SK-N-SH (cell line): ENCODE measurements at regions not wholly inside any gene's neighbourhood (a gene's known extent, or its start where the extent isn't known, plus 50 kb on each side); places are given as distances from the start of the nearest gene placed in this dataset.

Experiments
- CTCF ChIA-PET: fragments of 300-600, 350-600 bp; formaldehyde crosslinking; extraction: SDS; loops from one replicate; lab custom pipeline; 2021; lab: Yijun Ruan, JAX
- POLR2A ChIA-PET: fragments of 350-600 bp; sonication (Branson Sonifier 250); formaldehyde crosslinking; extraction: SDS; loops from one replicate; lab custom pipeline; 2020; ENCODE audit warnings: antibody characterized with exemption, inconsistent platforms; lab: Yijun Ruan, JAX
- DNase-seq: peaks from one replicate; pipeline ENCODE4 v3.0.0; 2012
- H2AFZ ChIP-seq: fragments of 200-600 bp; sonication (generic); 2 replicates; pipeline ENCODE4 v1.8.1; 2016; ENCODE audit warnings: antibody characterized with exemption, mild to moderate bottlenecking, low read depth
- H3F3A ChIP-seq: fragments of 200-600 bp; sonication (generic); replicated peaks from 2 replicates; pipeline ENCODE3; 2016; ENCODE audit warnings: antibody characterized with exemption, mild to moderate bottlenecking; ENCODE audit not compliant: insufficient read depth
- H3K27ac ChIP-seq, 2 experiments: fragments of 200-500 bp in 1 of 2; fragments of 200-600 bp in 1 of 2; sonication (Bioruptor generic) in 1 of 2; sonication (generic), shearing (Covaris generic) in 1 of 2; 2 replicates each; pipeline versions ENCODE4 v1.5.1 to v1.6.1; 2014 to 2016; ENCODE audit warnings: low read depth in 2 of 2, inconsistent platforms in 1 of 2, low read length in 1 of 2, mild to moderate bottlenecking in 1 of 2, mixed read lengths in 1 of 2
- H3K27me3 ChIP-seq: fragments of 200-600 bp; sonication (generic), shearing (Covaris generic); 2 replicates; pipeline ENCODE4 v1.6.1; 2016; ENCODE audit warnings: mixed run types; ENCODE audit not compliant: insufficient read depth
- H3K36me3 ChIP-seq, 2 experiments: fragments of 200-500 bp in 1 of 2; fragments of 200-600 bp in 1 of 2; sonication (Bioruptor generic) in 1 of 2; sonication (generic) in 1 of 2; replicated peaks in 1 of 2; 2 replicates each; pipeline versions ENCODE3 to v1.5.1; 2014 to 2016; ENCODE audit warnings: low read length in 1 of 2, mild to moderate bottlenecking in 1 of 2; ENCODE audit not compliant: insufficient read depth in 2 of 2, control insufficient read depth in 1 of 2
- H3K4me1 ChIP-seq, 2 experiments: fragments of 200-500 bp in 1 of 2; fragments of 200-600 bp in 1 of 2; sonication (Bioruptor generic) in 1 of 2; sonication (generic), shearing (Covaris generic) in 1 of 2; 2 replicates each; pipeline versions ENCODE4 v1.5.1 to v1.6.1; 2014 to 2016; ENCODE audit warnings: low read depth in 1 of 2, low read length in 1 of 2, mixed run types in 1 of 2; ENCODE audit not compliant: insufficient read depth in 2 of 2, control insufficient read depth in 1 of 2
- H3K4me2 ChIP-seq: fragments of 200-600 bp; sonication (generic), shearing (Covaris generic); 2 replicates; pipeline ENCODE4 v1.6.1; 2017; ENCODE audit warnings: mixed run types
- H3K4me3 ChIP-seq, 2 experiments: fragments of 200-500 bp in 1 of 2; fragments of 200-600 bp in 1 of 2; sonication (Bioruptor generic) in 1 of 2; sonication (generic), shearing (Covaris generic) in 1 of 2; 2 replicates each; pipeline versions ENCODE4 v1.5.1 to v1.8.1; 2014 to 2016; ENCODE audit warnings: low read depth in 2 of 2, inconsistent platforms in 1 of 2, low read length in 1 of 2, mild to moderate bottlenecking in 1 of 2, mixed read lengths in 1 of 2, moderate library complexity in 1 of 2
- H3K79me2 ChIP-seq: fragments of 200-600 bp; sonication (generic); 2 replicates; pipeline ENCODE4 v1.8.1; 2017; ENCODE audit warnings: mild to moderate bottlenecking; ENCODE audit not compliant: insufficient read depth
- H3K9ac ChIP-seq: fragments of 200-600 bp; sonication (generic); 2 replicates; pipeline ENCODE4 v1.6.1; 2017; ENCODE audit warnings: mixed run types
- H3K9me2 ChIP-seq: fragments of 200-600 bp; sonication (generic); 2 replicates; pipeline ENCODE4 v1.6.1; 2017; ENCODE audit warnings: mixed run types
- H3K9me3 ChIP-seq: fragments of 200-600 bp; sonication (generic); 2 replicates; pipeline ENCODE4 v1.6.1; 2017; ENCODE audit warnings: mixed run types, mild to moderate bottlenecking, moderate library complexity
- H4K20me1 ChIP-seq: fragments of 200-600 bp; sonication (generic); 2 replicates; pipeline ENCODE4 v1.6.1; 2017; ENCODE audit warnings: mild to moderate bottlenecking, mixed run types; ENCODE audit not compliant: insufficient read depth
- CHD2 ChIP-seq: fragments of 150-350 bp; IDR thresholded peaks from 2 replicates; pipeline ENCODE4 v1.6.1; 2018; ENCODE audit warnings: low read length; ENCODE audit not compliant: partially characterized antibody
- EP300 ChIP-seq, 2 experiments: IDR thresholded peaks; 2 replicates each; pipeline versions ENCODE4 v1.4.0 to v1.6.1; 2012; ENCODE audit warnings: borderline replicate concordance in 1 of 2, low read depth in 1 of 2, low read length in 1 of 2
- FOXM1 ChIP-seq: IDR thresholded peaks from 2 replicates; pipeline ENCODE4 v1.4.0; 2012; ENCODE audit warnings: low read depth, mild to moderate bottlenecking
- GATA2 ChIP-seq: sonication (generic); formaldehyde crosslinking; IDR thresholded peaks from 2 replicates; pipeline ENCODE4 v1.5.0; 2020; ENCODE audit warnings: mild to moderate bottlenecking, missing genetic modification reagents
- NRF1 ChIP-seq: IDR thresholded peaks from 2 replicates; pipeline ENCODE4 v1.6.1; 2012; ENCODE audit warnings: low read depth, mild to moderate bottlenecking, low read length
- WGBS: methylation state at CpG from one replicate; pipeline ENCODE4 v1.1.6; 2017; ENCODE audit warnings: low lambda C conversion rate; 5-methylcytosine and 5-hydroxymethylcytosine counted together

DNA sequence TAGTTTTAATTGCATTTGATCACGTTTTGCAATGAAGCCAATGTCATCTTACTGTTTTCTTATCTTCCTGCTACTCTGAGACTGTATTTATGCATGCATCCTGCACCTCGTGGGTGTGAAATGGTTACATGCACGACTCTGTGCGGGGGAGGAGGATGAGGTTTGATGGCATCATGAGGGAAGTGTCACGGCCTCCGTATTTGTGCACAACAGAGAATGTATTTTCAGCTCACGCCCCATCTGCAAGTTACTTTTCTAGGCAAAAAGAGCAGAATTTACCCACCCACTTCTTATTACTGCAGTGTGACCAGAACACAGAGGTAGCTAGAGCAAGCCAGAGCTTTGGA lies 145.1 kb downstream of the TDRD15 start:
- H3K9me2 ChIP-seq: no peaks in the 10 kb centered on the region
- H3K79me2 ChIP-seq: no peaks in the 10 kb centered on the region
- no peaks in the 10 kb centered on the region for H3K36me3 ChIP-seq
- CTCF ChIA-PET: interaction anchor here (0.6 to 2.9 kb wide), 7 partner anchors 8 to 137 kb away, joined by 3 to 15 read pairs (median 6); no protein-coding TSS in a partner anchor
- 26% methylated on average over 7 of the region's 7 CpGs for WGBS
- no peaks in the 10 kb centered on the region for H3F3A ChIP-seq
- POLR2A ChIA-PET: no interaction called here
- H3K27me3 ChIP-seq: no peaks in the 10 kb centered on the region
- no peak overlapping the region for H3K9ac ChIP-seq
- no peak for DNase-seq
- no peaks in the 10 kb centered on the region for H4K20me1 ChIP-seq
- H3K4me3 ChIP-seq: no peak overlapping the region
- no peak overlapping the region for H3K4me2 ChIP-seq
- no peaks in the 10 kb centered on the region for H3K9me3 ChIP-seq
- H2AFZ ChIP-seq: no peak overlapping the region
- TF ChIP-seq GATA2 (0 out of 2 replicates have a peak, but pooled peaks have one; percentile 35), NRF1 (no peak), EP300 (IDR thresholded peaks at IDR 0.05; ENCODE audit: borderline replicate concordance in 1 of 2, low read depth in 1 of 2, low read length in 1 of 2) (no peak)
- peaks cover 0 to 62% of the 10 kb centered on the region in 2 experiments; a peak in 2 of 4 replicates for H3K4me1 ChIP-seq
- peak overlapping the region in 1 of 2 experiments; percentile 63; a peak in 1 of 4 replicates for H3K27ac ChIP-seq

DNA sequence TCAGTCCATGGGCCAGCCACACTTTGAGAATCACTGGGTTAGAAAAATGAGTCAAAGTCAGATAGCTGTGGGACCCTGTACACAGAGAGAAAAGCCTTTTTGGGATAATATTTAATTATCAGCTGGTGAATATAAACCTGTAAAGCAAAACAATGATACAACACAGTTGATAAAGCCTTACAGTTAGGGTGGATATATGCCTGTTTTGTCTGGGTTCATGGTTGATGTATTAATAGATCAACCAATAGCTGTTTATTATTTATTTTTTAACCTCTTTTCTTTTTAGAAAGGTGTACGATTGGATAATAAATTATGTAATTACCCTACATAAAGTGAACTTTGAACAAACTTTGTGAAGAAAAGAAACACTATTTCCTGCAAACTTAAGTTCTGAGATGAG lies 145.6 kb downstream of the TDRD15 start:
- H3K9ac ChIP-seq: no peak overlapping the region
- TF ChIP-seq CHD2: no peak
- no peaks in the 10 kb centered on the region for H3K27me3 ChIP-seq
- H3K4me3 ChIP-seq: no peak overlapping the region
- H2AFZ ChIP-seq: no peak overlapping the region
- H3K9me3 ChIP-seq: no peaks in the 10 kb centered on the region
- POLR2A ChIA-PET: interaction anchor here (1.0 to 2.5 kb wide), 2 partner anchors 9 to 13 kb away, joined by 3 to 9 read pairs; no protein-coding TSS in a partner anchor
- H3K27ac ChIP-seq: peak overlapping the region in 1 of 2 experiments; percentile 63; a peak in 1 of 4 replicates
- H3K4me1 ChIP-seq: peaks cover 0 to 62% of the 10 kb centered on the region in 2 experiments; a peak in 2 of 4 replicates
- H3K36me3 ChIP-seq: no peaks in the 10 kb centered on the region
- CTCF ChIA-PET: interaction anchor here (0.6 to 2.9 kb wide), 9 partner anchors 9 to 306 kb away, joined by 3 to 15 read pairs (median 3); no protein-coding TSS in a partner anchor
- no peaks in the 10 kb centered on the region for H3K79me2 ChIP-seq
- 20% methylated on average over 1 of the region's 1 CpG for WGBS
- H3F3A ChIP-seq: no peaks in the 10 kb centered on the region
- no peak for DNase-seq
- no peaks in the 10 kb centered on the region for H3K9me2 ChIP-seq
- no peaks in the 10 kb centered on the region for H4K20me1 ChIP-seq
- no peak overlapping the region for H3K4me2 ChIP-seq

- Histone ChIP-seq H3F3A (no peaks in the 10 kb centered on the region), H3K4me2 (no peak overlapping the region), H3K4me3 (no peak overlapping the region), H3K9me3 (no peaks in the 10 kb centered on the region), H3K9me2 (no peaks in the 10 kb centered on the region), H3K27ac (peak overlapping the region in 1 of 2 experiments; percentile 85; a peak in 2 of 4 replicates), H3K36me3 (no peaks in the 10 kb centered on the region), H3K4me1 (peaks cover 0 to 59% of the 10 kb centered on the region in 2 experiments; a peak in 2 of 4 replicates), H3K27me3 (no peaks in the 10 kb centered on the region), H3K9ac (no peak overlapping the region), H2AFZ (no peak overlapping the region), H4K20me1 (no peaks in the 10 kb centered on the region), H3K79me2 (no peaks in the 10 kb centered on the region)
- no peak for TF ChIP-seq GATA2
- no peak for TF ChIP-seq FOXM1
- ChIA-PET CTCF (interaction anchor here (0.6 to 2.9 kb wide), 11 partner anchors 9 to 306 kb away, joined by 3 to 15 read pairs (median 6); no protein-coding TSS in a partner anchor), POLR2A (interaction anchor here (1.0 to 2.5 kb wide), 3 partner anchors 10 to 161 kb away, joined by 3 to 9 read pairs (median 4); no protein-coding TSS in a partner anchor)
- no peak for DNase-seq
- WGBS: 46% methylated on average over 2 of the region's 2 CpGs
Measured at GRCh38 chr2:21270083-21270491, 146.3 kb downstream of the TDRD15 start.
